Spleen (tissue), 11 donors: ENCODE measurements at regions not wholly inside any gene's neighbourhood (a gene's known extent, or its start where the extent isn't known, plus 50 kb on each side); places are given as distances from the start of the nearest gene placed in this dataset.

Experiments
- DNase-seq: peaks from one replicate; pipeline ENCODE4 v3.0.0-alpha.2; 2020
- H3K27ac ChIP-seq, 8 donors: fragments of 200-600 bp; sonication (generic) in 7 of 8; 1 replicate in 4 of 8; 2 replicates in 4 of 8; pipeline versions ENCODE4 v1.5.0 to v1.8.0; 2016 to 2021; ENCODE audit warnings: inconsistent platforms in 4 of 8, mild to moderate bottlenecking in 4 of 8, moderate library complexity in 1 of 8
- H3K27me3 ChIP-seq, 7 donors: fragments of 200-600 bp; sonication (generic) in 6 of 7; replicated peaks in 1 of 7; 1 replicate in 4 of 7; 2 replicates in 3 of 7; pipeline versions ENCODE4 v1.5.0 to v1.8.0; 2016 to 2021; ENCODE audit warnings: inconsistent platforms in 3 of 7, mild to moderate bottlenecking in 1 of 7
- H3K36me3 ChIP-seq, 6 donors: fragments of 200-600 bp; sonication (generic) in 5 of 6; 1 replicate in 4 of 6; 2 replicates in 2 of 6; pipeline versions ENCODE4 v1.5.0 to v1.8.0; 2016 to 2021; ENCODE audit warnings: inconsistent platforms in 2 of 6
- H3K4me1 ChIP-seq, 6 donors: fragments of 200-600 bp; sonication (generic) in 5 of 6; 1 replicate in 3 of 6; 2 replicates in 3 of 6; pipeline versions ENCODE4 v1.5.0 to v1.8.0; 2016 to 2021; ENCODE audit warnings: inconsistent platforms in 3 of 6
- H3K4me3 ChIP-seq, 8 donors: fragments of 200-600 bp; sonication (generic) in 7 of 8; 1 replicate in 4 of 8; 2 replicates in 4 of 8; pipeline versions ENCODE4 v1.5.0 to v1.8.0; 2016 to 2021; ENCODE audit warnings: inconsistent platforms in 4 of 8, mild to moderate bottlenecking in 4 of 8, moderate library complexity in 2 of 8
- H3K9me3 ChIP-seq, 8 donors: fragments of 200-600 bp; sonication (generic) in 7 of 8; 1 replicate in 4 of 8; 2 replicates in 4 of 8; pipeline versions ENCODE4 v1.5.0 to v1.8.0; 2016 to 2021; ENCODE audit warnings: inconsistent platforms in 4 of 8
- POLR2A ChIP-seq, 3 donors: fragments of 450-650 bp; IDR thresholded peaks; one replicate each; pipeline ENCODE4 v1.5.1; 2017; ENCODE audit warnings: antibody characterized with exemption in 3 of 3, mild to moderate bottlenecking in 1 of 3
- POLR2AphosphoS5 ChIP-seq, 3 donors: sonication (generic); formaldehyde crosslinking; IDR thresholded peaks; one replicate each; pipeline ENCODE4 v1.5.1; 2017; ENCODE audit warnings: antibody characterized with exemption in 3 of 3
- WGBS, 5 donors: extraction: QIAGEN DNeasy Blood & Tissue Kit in 3 of 5; methylation state at CpG; one replicate each; pipeline versions ENCODE4 v1.1.5 to v1.1.7; 2013 to 2018; 5-methylcytosine and 5-hydroxymethylcytosine counted together
- intact Hi-C: fragments of 100-400 bp; cut with DNase I; formaldehyde crosslinking; loops from one replicate; pipeline ENCODE4 v1.15.0; 2023; ENCODE audit warnings: low total_unique reads
- small RNA-seq, 4 donors: library from RNA; depleted of rRNA; stranded (forward); fragments of <200 nt; gene quantifications; one replicate each; pipeline ENCODE3, GENCODE V24; 2016
- TF ChIP-seq, protein P1 (sequence below), 11 experiments: fragments of 200-600 bp in 7 of 11; fragments of 450-650 bp in 4 of 11; sonication (generic) in 4 of 11; IDR thresholded peaks in 8 of 11; conservative IDR thresholded peaks in 3 of 11; 1 replicate in 7 of 11; 2 replicates in 4 of 11; pipeline versions ENCODE4 v1.4.0 to v1.8.0; 2016 to 2021; ENCODE audit warnings: antibody characterized with exemption in 11 of 11, inconsistent platforms in 4 of 11, mild to moderate bottlenecking in 1 of 11
- donor health status: healthy with polysubstance abuse.
- donor health status: DM: no; HTN: no; CAD: no; lungs with moderate emphysema.
- donor health status: DM: no; HTN: no; CAD: no.
- donor health status: Bipolar disorder and iron deficiency.
- donor health status: healthy.
- donor health status: DM: no; HTN: no; CAD: no.
- donor health status: DM: yes; HTN: yes; CAD: no.

- Histone ChIP-seq H3K9me3 (peaks cover 0 to 20% (median 13%) of the 10 kb centered on the region in 8 donors), H3K36me3 (no peaks in the 10 kb centered on the region), H3K27me3 (peaks cover 0 to 41% (median 0%) of the 10 kb centered on the region in 7 donors), H3K4me1 (no peaks in the 10 kb centered on the region), H3K27ac (no peak overlapping the region), H3K4me3 (no peak overlapping the region)
- intact Hi-C loops: no loop called here
- 41 to 59% (median 48%) methylated on average over 5 of the region's 5 CpGs for WGBS, 5 donors
- TF ChIP-seq POLR2A (IDR thresholded peaks at IDR 0.05): no peak
- TF ChIP-seq, protein P1, sequence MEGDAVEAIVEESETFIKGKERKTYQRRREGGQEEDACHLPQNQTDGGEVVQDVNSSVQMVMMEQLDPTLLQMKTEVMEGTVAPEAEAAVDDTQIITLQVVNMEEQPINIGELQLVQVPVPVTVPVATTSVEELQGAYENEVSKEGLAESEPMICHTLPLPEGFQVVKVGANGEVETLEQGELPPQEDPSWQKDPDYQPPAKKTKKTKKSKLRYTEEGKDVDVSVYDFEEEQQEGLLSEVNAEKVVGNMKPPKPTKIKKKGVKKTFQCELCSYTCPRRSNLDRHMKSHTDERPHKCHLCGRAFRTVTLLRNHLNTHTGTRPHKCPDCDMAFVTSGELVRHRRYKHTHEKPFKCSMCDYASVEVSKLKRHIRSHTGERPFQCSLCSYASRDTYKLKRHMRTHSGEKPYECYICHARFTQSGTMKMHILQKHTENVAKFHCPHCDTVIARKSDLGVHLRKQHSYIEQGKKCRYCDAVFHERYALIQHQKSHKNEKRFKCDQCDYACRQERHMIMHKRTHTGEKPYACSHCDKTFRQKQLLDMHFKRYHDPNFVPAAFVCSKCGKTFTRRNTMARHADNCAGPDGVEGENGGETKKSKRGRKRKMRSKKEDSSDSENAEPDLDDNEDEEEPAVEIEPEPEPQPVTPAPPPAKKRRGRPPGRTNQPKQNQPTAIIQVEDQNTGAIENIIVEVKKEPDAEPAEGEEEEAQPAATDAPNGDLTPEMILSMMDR (IDR thresholded peaks at IDR 0.05 in 8 of 11, conservative IDR thresholded peaks at IDR 0.05 in 3 of 11): no peak
- DNase-seq: no peak
Measured at GRCh38 chr2:209368914-209369313, 54.9 kb upstream of the MAP2 start.

- Histone ChIP-seq H3K9me3 (peaks cover 0 to 27% (median 21%) of the 10 kb centered on the region in 8 donors), H3K27me3 (peaks cover 0 to 41% (median 0%) of the 10 kb centered on the region in 7 donors), H3K36me3 (no peaks in the 10 kb centered on the region), H3K4me3 (no peak overlapping the region), H3K27ac (no peak overlapping the region), H3K4me1 (no peaks in the 10 kb centered on the region)
- TF ChIP-seq, protein P1 (IDR thresholded peaks at IDR 0.05 in 8 of 11, conservative IDR thresholded peaks at IDR 0.05 in 3 of 11): no peak
- TF ChIP-seq POLR2AphosphoS5 (IDR thresholded peaks at IDR 0.05) (no peak), POLR2A (IDR thresholded peaks at IDR 0.05) (no peak)
- DNase-seq: no peak
- intact Hi-C loops: no loop called here
Measured at GRCh38 chr2:209369656-209370055, 54.2 kb upstream of the MAP2 start.

DNA sequence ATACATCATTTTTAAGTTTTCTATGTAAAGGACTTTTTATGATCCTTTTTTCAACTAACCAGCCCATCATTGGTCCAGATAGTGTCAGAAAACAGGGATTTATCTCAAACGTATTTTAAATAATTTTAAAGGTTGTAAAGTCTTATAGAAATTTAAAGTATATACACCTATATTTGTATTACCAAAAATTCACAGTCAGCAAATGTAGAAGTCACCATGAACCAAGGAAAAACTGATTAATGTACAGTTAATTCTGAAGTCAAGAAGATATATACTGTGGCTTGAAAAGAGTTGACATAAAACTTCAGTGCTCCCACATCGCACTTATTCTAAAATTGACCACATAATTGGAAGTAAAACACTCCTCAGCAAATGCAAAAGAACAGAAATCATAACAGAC is 52.4 kb upstream of the MAP2 start:
- Histone ChIP-seq H3K36me3 (no peaks in the 10 kb centered on the region), H3K27me3 (peaks cover 0 to 29% (median 0%) of the 10 kb centered on the region in 7 donors), H3K4me1 (no peaks in the 10 kb centered on the region), H3K4me3 (no peak overlapping the region), H3K9me3 (peaks cover 0 to 43% (median 38%) of the 10 kb centered on the region in 8 donors), H3K27ac (no peak overlapping the region)
- WGBS, 5 donors: 67 to 86% (median 76%) methylated on average over 2 of the region's 2 CpGs
- intact Hi-C loops: no loop called here
- TF ChIP-seq POLR2A (IDR thresholded peaks at IDR 0.05) (no peak), POLR2AphosphoS5 (IDR thresholded peaks at IDR 0.05) (no peak)
- TF ChIP-seq, protein P1 (IDR thresholded peaks at IDR 0.05 in 8 of 11, conservative IDR thresholded peaks at IDR 0.05 in 3 of 11): no peak
- no peak for DNase-seq

Small RNAs in the stretch of these regions (small RNA-seq; reads per million reads assigned to genes)
- 0 to 0.17 (median 0) reads per million in 4 donors for gene RNA5SP117
